Thyroid gland (tissue), 4 donors: ENCODE measurements at regions not wholly inside any gene's neighbourhood (a gene's known extent, or its start where the extent isn't known, plus 50 kb on each side); places are given as distances from the start of the nearest gene placed in this dataset.

ENCODE experiments used
- CTCF ChIP-seq, 6 experiments: fragments of 200-600 bp in 3 of 6; fragments of 450-650 bp in 3 of 6; sonication (generic) in 3 of 6; IDR thresholded peaks; one replicate each; pipeline ENCODE4 v1.5.1; 2016 to 2019; ENCODE audit warnings: antibody characterized with exemption in 6 of 6, mild to moderate bottlenecking in 2 of 6, inconsistent platforms in 1 of 6, moderate library complexity in 1 of 6
- POLR2A ChIP-seq, 2 donors: fragments of 450-650 bp; IDR thresholded peaks; one replicate each; pipeline ENCODE4 v1.6.1; 2017; ENCODE audit warnings: antibody characterized with exemption in 2 of 2, mild to moderate bottlenecking in 2 of 2, moderate library complexity in 1 of 2

- TF ChIP-seq CTCF (IDR thresholded peaks at IDR 0.05) (no peak), POLR2A (IDR thresholded peaks at IDR 0.05) (no peak)
Observed at GRCh38 chr11:11039208-11039965, 181.5 kb upstream of the ZBED5 start.
